Immature natural killer cell (primary cell): ENCODE measurements at regions not wholly inside any gene's neighbourhood (a gene's known extent, or its start where the extent isn't known, plus 50 kb on each side); places are given as distances from the start of the nearest gene placed in this dataset.

ENCODE experiments used
- DNase-seq, 3 donors: peaks; one replicate each; pipeline ENCODE4 v3.0.0; 2022; ENCODE audit warnings: mixed read lengths in 1 of 3
- H3K27ac Mint-ChIP-seq, 6 donors: one replicate each; pipeline ENCODE4 v1.8.0; 2020; ENCODE audit warnings: mixed read lengths in 6 of 6, mild to moderate bottlenecking in 5 of 6, inconsistent platforms in 4 of 6, moderate library complexity in 3 of 6
- H3K27me3 Mint-ChIP-seq, 3 donors: one replicate each; pipeline ENCODE4 v1.8.0; 2020 to 2021; ENCODE audit warnings: low read depth in 3 of 3, mild to moderate bottlenecking in 3 of 3, mixed read lengths in 3 of 3, moderate library complexity in 3 of 3, inconsistent platforms in 1 of 3
- H3K36me3 Mint-ChIP-seq, 3 donors: one replicate each; pipeline ENCODE4 v1.8.0; 2020; ENCODE audit warnings: mixed read lengths in 3 of 3, inconsistent platforms in 2 of 3, mild to moderate bottlenecking in 2 of 3
- H3K4me1 Mint-ChIP-seq, 2 donors: one replicate each; pipeline ENCODE4 v1.8.0; 2020; ENCODE audit warnings: inconsistent platforms in 2 of 2, mild to moderate bottlenecking in 2 of 2, mixed read lengths in 2 of 2, moderate library complexity in 1 of 2
- H3K4me3 Mint-ChIP-seq, 5 donors: one replicate each; pipeline ENCODE4 v1.8.0; 2020; ENCODE audit warnings: mild to moderate bottlenecking in 5 of 5, mixed read lengths in 5 of 5, inconsistent platforms in 3 of 5, moderate library complexity in 3 of 5
- H3K9me3 Mint-ChIP-seq, 6 donors: one replicate each; pipeline ENCODE4 v1.8.0; 2020; ENCODE audit warnings: mild to moderate bottlenecking in 6 of 6, mixed read lengths in 6 of 6, inconsistent platforms in 4 of 6, moderate library complexity in 3 of 6

- peaks cover 0 to 4% (median 0%) of the 10 kb centered on the region in 3 donors for H3K27me3 Mint-ChIP-seq
- no peak for DNase-seq
- no peak overlapping the region for H3K27ac Mint-ChIP-seq
- no peaks in the 10 kb centered on the region for H3K4me1 Mint-ChIP-seq
- no peak overlapping the region for H3K4me3 Mint-ChIP-seq
- peaks cover 0 to 2% (median 0%) of the 10 kb centered on the region in 6 donors for H3K9me3 Mint-ChIP-seq
- no peaks in the 10 kb centered on the region for H3K36me3 Mint-ChIP-seq
Observed at GRCh38 chr10:35726846-35727245, 84.8 kb upstream of the FZD8 start.

GRCh38 chr10:35723992-35724391, 81.9 kb upstream of the FZD8 start:
- DNase-seq = no peak
- H3K4me3 Mint-ChIP-seq = no peak overlapping the region
- peaks cover 0 to 2% (median 0%) of the 10 kb centered on the region in 6 donors for H3K9me3 Mint-ChIP-seq
- no peak overlapping the region for H3K27ac Mint-ChIP-seq
- H3K36me3 Mint-ChIP-seq = no peaks in the 10 kb centered on the region
- peaks cover 2 to 4% (median 2%) of the 10 kb centered on the region in 3 donors for H3K27me3 Mint-ChIP-seq
- H3K4me1 Mint-ChIP-seq = no peaks in the 10 kb centered on the region

- H3K27me3 Mint-ChIP-seq = peaks cover 2 to 4% (median 2%) of the 10 kb centered on the region in 3 donors
- H3K36me3 Mint-ChIP-seq = no peaks in the 10 kb centered on the region
- no peaks in the 10 kb centered on the region for H3K4me1 Mint-ChIP-seq
- DNase-seq = no peak
- no peak overlapping the region for H3K27ac Mint-ChIP-seq
- H3K9me3 Mint-ChIP-seq = peaks cover 0 to 2% (median 0%) of the 10 kb centered on the region in 6 donors
- no peak overlapping the region for H3K4me3 Mint-ChIP-seq
Observed at GRCh38 chr10:35723059-35723458, 81.0 kb upstream of the FZD8 start.

GRCh38 chr10:35722636-35723035, 80.5 kb upstream of the FZD8 start:
- no peaks in the 10 kb centered on the region for H3K36me3 Mint-ChIP-seq
- H3K9me3 Mint-ChIP-seq = peaks cover 0 to 2% (median 0%) of the 10 kb centered on the region in 6 donors
- peaks cover 2 to 4% (median 2%) of the 10 kb centered on the region in 3 donors for H3K27me3 Mint-ChIP-seq

GRCh38 chr10:35722226-35722625, 80.1 kb upstream of the FZD8 start:
- no peak for DNase-seq
- no peak overlapping the region for H3K27ac Mint-ChIP-seq
- H3K4me1 Mint-ChIP-seq = no peaks in the 10 kb centered on the region
- H3K9me3 Mint-ChIP-seq = peaks cover 0 to 2% (median 0%) of the 10 kb centered on the region in 6 donors
- H3K27me3 Mint-ChIP-seq = peaks cover 2 to 4% (median 2%) of the 10 kb centered on the region in 3 donors
- H3K4me3 Mint-ChIP-seq = no peak overlapping the region
- H3K36me3 Mint-ChIP-seq = no peaks in the 10 kb centered on the region

More at GRCh38 chr10:35722636-35723035, 80.5 kb upstream of the FZD8 start:
- Mint-ChIP-seq H3K4me3 (no peak overlapping the region), H3K27ac (no peak overlapping the region), H3K4me1 (no peaks in the 10 kb centered on the region)
- DNase-seq = no peak

GRCh38 chr10:35720366-35720765, 78.3 kb upstream of the FZD8 start:
- Mint-ChIP-seq H3K4me3 (no peak overlapping the region), H3K9me3 (peaks cover 0 to 2% (median 0%) of the 10 kb centered on the region in 6 donors), H3K4me1 (no peaks in the 10 kb centered on the region), H3K36me3 (no peaks in the 10 kb centered on the region), H3K27me3 (peaks cover 2 to 4% (median 2%) of the 10 kb centered on the region in 3 donors), H3K27ac (no peak overlapping the region)
- DNase-seq = no peak

GRCh38 chr10:35716776-35717175, 74.7 kb upstream of the FZD8 start:
- no peak overlapping the region for H3K4me3 Mint-ChIP-seq
- no peak for DNase-seq
- H3K9me3 Mint-ChIP-seq = peaks cover 0 to 7% (median 0%) of the 10 kb centered on the region in 6 donors
- H3K4me1 Mint-ChIP-seq = no peaks in the 10 kb centered on the region
- peaks cover 2 to 4% (median 2%) of the 10 kb centered on the region in 3 donors for H3K27me3 Mint-ChIP-seq
- no peak overlapping the region for H3K27ac Mint-ChIP-seq
- H3K36me3 Mint-ChIP-seq = no peaks in the 10 kb centered on the region

GRCh38 chr10:35712486-35712885, 70.4 kb upstream of the FZD8 start:
- H3K9me3 Mint-ChIP-seq = peaks cover 0 to 15% (median 3%) of the 10 kb centered on the region in 6 donors
- H3K4me3 Mint-ChIP-seq = no peak overlapping the region
- no peaks in the 10 kb centered on the region for H3K4me1 Mint-ChIP-seq
- H3K27me3 Mint-ChIP-seq = peaks cover 0 to 8% (median 4%) of the 10 kb centered on the region in 3 donors
- no peaks in the 10 kb centered on the region for H3K36me3 Mint-ChIP-seq
- DNase-seq = no peak
- no peak overlapping the region for H3K27ac Mint-ChIP-seq

GRCh38 chr10:35711615-35712411, 69.7 kb upstream of the FZD8 start:
- DNase-seq = no peak
- H3K27me3 Mint-ChIP-seq = peaks cover 0 to 8% (median 4%) of the 10 kb centered on the region in 3 donors
- H3K4me1 Mint-ChIP-seq = no peaks in the 10 kb centered on the region
- H3K36me3 Mint-ChIP-seq = no peaks in the 10 kb centered on the region
- H3K27ac Mint-ChIP-seq = no peak overlapping the region
- H3K4me3 Mint-ChIP-seq = no peak overlapping the region
- H3K9me3 Mint-ChIP-seq = peaks cover 0 to 15% (median 3%) of the 10 kb centered on the region in 6 donors

GRCh38 chr10:35707642-35708425, 65.7 kb upstream of the FZD8 start:
- no peak overlapping the region for H3K4me3 Mint-ChIP-seq
- peaks cover 0 to 10% (median 3%) of the 10 kb centered on the region in 6 donors for H3K9me3 Mint-ChIP-seq
- no peaks in the 10 kb centered on the region for H3K36me3 Mint-ChIP-seq
- H3K27ac Mint-ChIP-seq = no peak overlapping the region
- no peaks in the 10 kb centered on the region for H3K4me1 Mint-ChIP-seq
- H3K27me3 Mint-ChIP-seq = peaks cover 0 to 6% (median 4%) of the 10 kb centered on the region in 3 donors
- DNase-seq = no peak

GRCh38 chr10:35706959-35707358, 64.9 kb upstream of the FZD8 start:
- no peak overlapping the region for H3K4me3 Mint-ChIP-seq
- H3K9me3 Mint-ChIP-seq = peaks cover 0 to 7% (median 3%) of the 10 kb centered on the region in 6 donors
- H3K36me3 Mint-ChIP-seq = no peaks in the 10 kb centered on the region
- H3K4me1 Mint-ChIP-seq = no peaks in the 10 kb centered on the region
- H3K27ac Mint-ChIP-seq = no peak overlapping the region
- DNase-seq = no peak
- H3K27me3 Mint-ChIP-seq = peaks cover 2 to 6% (median 4%) of the 10 kb centered on the region in 3 donors

- no peaks in the 10 kb centered on the region for H3K36me3 Mint-ChIP-seq
- H3K4me3 Mint-ChIP-seq = no peak overlapping the region
- no peak overlapping the region for H3K27ac Mint-ChIP-seq
- peaks cover 0 to 4% (median 1%) of the 10 kb centered on the region in 6 donors for H3K9me3 Mint-ChIP-seq
- no peak for DNase-seq
- H3K27me3 Mint-ChIP-seq = peaks cover under 1 to 3% (median 3%) of the 10 kb centered on the region in 3 donors
- H3K4me1 Mint-ChIP-seq = no peaks in the 10 kb centered on the region
Observed at GRCh38 chr10:35705671-35706070, 63.6 kb upstream of the FZD8 start.

GRCh38 chr10:35705051-35705450, 63.0 kb upstream of the FZD8 start:
- Mint-ChIP-seq H3K27ac (no peak overlapping the region), H3K36me3 (no peaks in the 10 kb centered on the region), H3K9me3 (peaks cover 0 to 4% (median 1%) of the 10 kb centered on the region in 6 donors), H3K4me3 (no peak overlapping the region), H3K27me3 (peaks cover 0 to 3% (median 3%) of the 10 kb centered on the region in 3 donors), H3K4me1 (no peaks in the 10 kb centered on the region)
- no peak for DNase-seq

GRCh38 chr10:35704401-35704800, 62.3 kb upstream of the FZD8 start:
- no peaks in the 10 kb centered on the region for H3K36me3 Mint-ChIP-seq
- H3K4me1 Mint-ChIP-seq = no peaks in the 10 kb centered on the region
- H3K9me3 Mint-ChIP-seq = peaks cover 0 to 4% (median 1%) of the 10 kb centered on the region in 6 donors
- no peak overlapping the region for H3K27ac Mint-ChIP-seq
- no peak overlapping the region for H3K4me3 Mint-ChIP-seq
- no peak for DNase-seq
- peaks cover 0 to 3% (median 3%) of the 10 kb centered on the region in 3 donors for H3K27me3 Mint-ChIP-seq
